AG10803 (cell line): ENCODE measurements at regions not wholly inside any gene's neighbourhood (a gene's known extent, or its start where the extent isn't known, plus 50 kb on each side); places are given as distances from the start of the nearest gene placed in this dataset.

ENCODE experiments used
- DNase-seq: peaks from one replicate; pipeline ENCODE4 v3.0.0; 2010; ENCODE audit warnings: low read depth
- H3K4me3 ChIP-seq: 2 replicates; pipeline ENCODE4 v1.5.1; 2011; ENCODE audit warnings: mild to moderate bottlenecking, low read length, control low read depth
- TF ChIP-seq, protein P1 (sequence below): conservative IDR thresholded peaks from 2 replicates; pipeline ENCODE4 v1.5.1; 2011; ENCODE audit warnings: mild to moderate bottlenecking, low read length, control low read depth, inconsistent platforms

DNA sequence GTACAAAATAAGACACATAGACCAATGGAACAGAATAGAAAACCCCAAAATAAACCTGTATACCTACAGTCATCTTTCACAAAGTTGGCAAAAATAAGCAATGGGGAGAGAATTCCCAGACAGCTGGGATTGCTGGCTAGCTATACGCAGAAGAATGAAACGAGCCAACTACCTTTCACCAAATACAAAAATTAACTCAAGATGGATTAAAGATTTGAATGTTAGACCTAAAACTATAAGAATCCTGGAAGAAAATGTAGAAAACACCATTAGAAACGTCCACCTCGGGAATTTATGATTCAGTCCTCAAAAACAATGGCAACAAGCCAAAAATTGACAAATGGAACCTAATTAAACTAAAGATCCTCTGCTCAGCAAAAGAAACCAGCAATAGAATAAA lies 408.1 kb upstream of the SLITRK1 start:
- H3K4me3 ChIP-seq, result no peak overlapping the region
- DNase-seq, result no peak
- TF ChIP-seq, protein P1, sequence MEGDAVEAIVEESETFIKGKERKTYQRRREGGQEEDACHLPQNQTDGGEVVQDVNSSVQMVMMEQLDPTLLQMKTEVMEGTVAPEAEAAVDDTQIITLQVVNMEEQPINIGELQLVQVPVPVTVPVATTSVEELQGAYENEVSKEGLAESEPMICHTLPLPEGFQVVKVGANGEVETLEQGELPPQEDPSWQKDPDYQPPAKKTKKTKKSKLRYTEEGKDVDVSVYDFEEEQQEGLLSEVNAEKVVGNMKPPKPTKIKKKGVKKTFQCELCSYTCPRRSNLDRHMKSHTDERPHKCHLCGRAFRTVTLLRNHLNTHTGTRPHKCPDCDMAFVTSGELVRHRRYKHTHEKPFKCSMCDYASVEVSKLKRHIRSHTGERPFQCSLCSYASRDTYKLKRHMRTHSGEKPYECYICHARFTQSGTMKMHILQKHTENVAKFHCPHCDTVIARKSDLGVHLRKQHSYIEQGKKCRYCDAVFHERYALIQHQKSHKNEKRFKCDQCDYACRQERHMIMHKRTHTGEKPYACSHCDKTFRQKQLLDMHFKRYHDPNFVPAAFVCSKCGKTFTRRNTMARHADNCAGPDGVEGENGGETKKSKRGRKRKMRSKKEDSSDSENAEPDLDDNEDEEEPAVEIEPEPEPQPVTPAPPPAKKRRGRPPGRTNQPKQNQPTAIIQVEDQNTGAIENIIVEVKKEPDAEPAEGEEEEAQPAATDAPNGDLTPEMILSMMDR, result no peak

- TF ChIP-seq, protein P1, result no peak
- H3K4me3 ChIP-seq, result no peak overlapping the region
- DNase-seq, result no peak
Measured at GRCh38 chr13:84279166-84279565, 396.9 kb upstream of the SLITRK1 start.

- no peak overlapping the region for H3K4me3 ChIP-seq
- TF ChIP-seq, protein P1, result no peak
- DNase-seq, result no peak
Measured at GRCh38 chr13:84272877-84273562, 390.7 kb upstream of the SLITRK1 start.

DNA sequence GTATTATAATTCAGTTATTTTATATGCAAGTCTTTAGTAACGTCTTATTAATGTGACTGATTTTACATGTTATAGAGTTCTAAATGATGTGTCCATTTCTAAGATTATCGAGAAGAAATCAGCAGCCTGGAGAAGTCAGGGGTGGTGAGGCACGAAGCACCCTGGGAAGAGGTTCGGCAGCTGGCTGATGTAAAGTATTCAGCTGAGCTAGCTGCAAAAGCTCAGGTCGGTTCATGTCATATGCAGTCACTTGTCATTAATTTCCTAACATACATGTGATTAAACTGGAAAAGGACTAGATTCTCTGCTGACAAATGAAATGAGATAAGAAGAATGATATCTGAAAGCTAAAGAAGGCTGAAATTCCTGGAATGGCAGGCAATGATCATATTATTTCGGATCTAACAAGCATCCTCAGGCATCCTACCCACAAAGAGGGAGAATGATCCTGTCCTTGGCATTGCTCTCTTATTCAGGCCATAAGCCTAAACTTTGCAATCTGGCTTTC lies 383.0 kb upstream of the SLITRK1 start:
- DNase-seq, result no peak
- TF ChIP-seq, protein P1, result no peak
- no peak overlapping the region for H3K4me3 ChIP-seq

- H3K4me3 ChIP-seq, result no peak overlapping the region
- TF ChIP-seq, protein P1, result no peak
- no peak for DNase-seq
Measured at GRCh38 chr13:84263354-84264069, 381.2 kb upstream of the SLITRK1 start.

DNA sequence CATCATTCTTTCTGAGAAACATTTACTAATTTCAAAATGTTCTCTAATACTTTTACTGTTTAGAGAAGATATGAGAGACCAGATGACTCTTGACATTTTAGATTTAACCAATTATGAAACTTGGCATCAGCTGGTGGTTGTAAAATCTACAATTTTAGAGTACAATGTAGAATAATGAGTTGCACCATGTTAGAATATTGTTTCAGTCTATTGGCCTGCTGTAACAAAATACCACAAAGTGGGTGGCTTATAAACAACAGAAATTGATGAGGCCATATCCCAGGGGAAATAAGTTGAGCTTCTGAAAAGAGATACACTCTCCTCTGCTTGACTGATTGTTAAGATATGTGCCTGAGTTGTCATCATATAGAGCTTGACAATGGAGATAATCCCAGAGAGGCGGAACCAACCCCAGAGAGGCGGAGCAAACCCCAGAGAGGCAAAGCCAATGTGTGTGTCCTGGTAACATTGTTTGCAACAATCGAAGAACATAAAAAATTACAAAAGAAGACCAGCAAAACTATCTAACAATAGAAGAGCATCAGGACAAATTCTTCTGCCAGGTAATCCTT lies 373.0 kb upstream of the SLITRK1 start:
- TF ChIP-seq, protein P1, result no peak
- no peak overlapping the region for H3K4me3 ChIP-seq
- no peak for DNase-seq
